Activated T-cell treated with anti-CD3 and anti-CD28 coated beads, Interleukin-2, amount 50 U/mL, for 24 hours (primary cell): ENCODE measurements at regions not wholly inside any gene's neighbourhood (a gene's known extent, or its start where the extent isn't known, plus 50 kb on each side); places are given as distances from the start of the nearest gene placed in this dataset.

Source experiments
- DNase-seq: peaks from one replicate; pipeline ENCODE4 v3.0.0-alpha.2; 2020
- H3K27ac Mint-ChIP-seq: 2 replicates; pipeline ENCODE4 v1.8.0; 2020; ENCODE audit warnings: mild to moderate bottlenecking, mixed read lengths
- H3K27me3 Mint-ChIP-seq: 2 replicates; pipeline ENCODE4 v1.8.0; 2020; ENCODE audit warnings: mixed read lengths
- H3K36me3 Mint-ChIP-seq: 2 replicates; pipeline ENCODE4 v1.8.0; 2020; ENCODE audit warnings: low read depth, mixed read lengths
- H3K4me1 Mint-ChIP-seq: 2 replicates; pipeline ENCODE4 v1.8.0; 2020; ENCODE audit warnings: low read depth, mixed read lengths
- H3K4me3 Mint-ChIP-seq: 2 replicates; pipeline ENCODE4 v1.8.0; 2020; ENCODE audit warnings: mild to moderate bottlenecking, moderate library complexity, mixed read lengths
- H3K9me3 Mint-ChIP-seq: 2 replicates; pipeline ENCODE4 v1.8.0; 2020; ENCODE audit warnings: mixed read lengths

GRCh38 chr12:127711108-127711507, 555.9 kb upstream of the TMEM132C start:
- Mint-ChIP-seq H3K9me3 (peaks cover 5% of the 10 kb centered on the region), H3K27ac (no peak overlapping the region), H3K4me3 (no peak overlapping the region), H3K4me1 (no peaks in the 10 kb centered on the region), H3K36me3 (no peaks in the 10 kb centered on the region), H3K27me3 (no peaks in the 10 kb centered on the region)
- no peak for DNase-seq

- no peaks in the 10 kb centered on the region for H3K27me3 Mint-ChIP-seq
- H3K4me1 Mint-ChIP-seq, result no peaks in the 10 kb centered on the region
- no peak for DNase-seq
- H3K27ac Mint-ChIP-seq, result no peak overlapping the region
- no peak overlapping the region for H3K4me3 Mint-ChIP-seq
- peaks cover 7% of the 10 kb centered on the region for H3K9me3 Mint-ChIP-seq
- H3K36me3 Mint-ChIP-seq, result no peaks in the 10 kb centered on the region
These were observed 554.4 kb upstream of the TMEM132C start for GRCh38 chr12:127712561-127712960.

GRCh38 chr12:127716166-127716565, 550.8 kb upstream of the TMEM132C start:
- peaks cover 6% of the 10 kb centered on the region for H3K9me3 Mint-ChIP-seq
- DNase-seq, result no peak
- H3K27me3 Mint-ChIP-seq, result no peaks in the 10 kb centered on the region
- H3K4me1 Mint-ChIP-seq, result no peaks in the 10 kb centered on the region
- no peak overlapping the region for H3K27ac Mint-ChIP-seq
- no peaks in the 10 kb centered on the region for H3K36me3 Mint-ChIP-seq
- no peak overlapping the region for H3K4me3 Mint-ChIP-seq

GRCh38 chr12:127717278-127717677, 549.7 kb upstream of the TMEM132C start:
- Mint-ChIP-seq H3K36me3 (no peaks in the 10 kb centered on the region), H3K4me1 (no peaks in the 10 kb centered on the region), H3K27ac (no peak overlapping the region), H3K9me3 (peaks cover 7% of the 10 kb centered on the region), H3K4me3 (no peak overlapping the region), H3K27me3 (no peaks in the 10 kb centered on the region)
- DNase-seq, result no peak

- Mint-ChIP-seq H3K27ac (no peak overlapping the region), H3K27me3 (no peaks in the 10 kb centered on the region), H3K9me3 (peaks cover 8% of the 10 kb centered on the region), H3K36me3 (no peaks in the 10 kb centered on the region), H3K4me1 (no peaks in the 10 kb centered on the region), H3K4me3 (no peak overlapping the region)
- DNase-seq, result no peak
These were observed 546.6 kb upstream of the TMEM132C start for GRCh38 chr12:127720334-127720733.

- no peak overlapping the region for H3K27ac Mint-ChIP-seq
- no peak overlapping the region for H3K4me3 Mint-ChIP-seq
- no peaks in the 10 kb centered on the region for H3K36me3 Mint-ChIP-seq
- H3K4me1 Mint-ChIP-seq, result no peaks in the 10 kb centered on the region
- no peaks in the 10 kb centered on the region for H3K27me3 Mint-ChIP-seq
- DNase-seq, result no peak
- H3K9me3 Mint-ChIP-seq, result peaks cover 6% of the 10 kb centered on the region
These were observed 544.4 kb upstream of the TMEM132C start for GRCh38 chr12:127722611-127723010.

GRCh38 chr12:127723251-127723650, 543.7 kb upstream of the TMEM132C start:
- no peak for DNase-seq
- H3K4me1 Mint-ChIP-seq, result no peaks in the 10 kb centered on the region
- H3K9me3 Mint-ChIP-seq, result peaks cover 6% of the 10 kb centered on the region
- no peaks in the 10 kb centered on the region for H3K36me3 Mint-ChIP-seq
- H3K27ac Mint-ChIP-seq, result no peak overlapping the region
- no peaks in the 10 kb centered on the region for H3K27me3 Mint-ChIP-seq
- H3K4me3 Mint-ChIP-seq, result no peak overlapping the region

GRCh38 chr12:127726671-127727315, 540.2 kb upstream of the TMEM132C start:
- Mint-ChIP-seq H3K27ac (no peak overlapping the region), H3K36me3 (no peaks in the 10 kb centered on the region), H3K4me1 (no peaks in the 10 kb centered on the region), H3K4me3 (no peak overlapping the region), H3K9me3 (peaks cover 10% of the 10 kb centered on the region), H3K27me3 (no peaks in the 10 kb centered on the region)
- no peak for DNase-seq

GRCh38 chr12:127728285-127728684, 538.7 kb upstream of the TMEM132C start:
- no peaks in the 10 kb centered on the region for H3K4me1 Mint-ChIP-seq
- H3K27me3 Mint-ChIP-seq, result no peaks in the 10 kb centered on the region
- H3K9me3 Mint-ChIP-seq, result peaks cover 10% of the 10 kb centered on the region
- no peak for DNase-seq
- no peak overlapping the region for H3K27ac Mint-ChIP-seq
- no peaks in the 10 kb centered on the region for H3K36me3 Mint-ChIP-seq
- no peak overlapping the region for H3K4me3 Mint-ChIP-seq

GRCh38 chr12:127728729-127729128, 538.2 kb upstream of the TMEM132C start:
- Mint-ChIP-seq H3K9me3 (peaks cover 12% of the 10 kb centered on the region), H3K4me1 (no peaks in the 10 kb centered on the region), H3K27me3 (no peaks in the 10 kb centered on the region), H3K27ac (no peak overlapping the region), H3K36me3 (no peaks in the 10 kb centered on the region), H3K4me3 (no peak overlapping the region)
- no peak for DNase-seq

- Mint-ChIP-seq H3K27me3 (no peaks in the 10 kb centered on the region), H3K9me3 (peaks cover 12% of the 10 kb centered on the region), H3K4me3 (no peak overlapping the region), H3K27ac (no peak overlapping the region), H3K36me3 (no peaks in the 10 kb centered on the region), H3K4me1 (no peaks in the 10 kb centered on the region)
- no peak for DNase-seq
These were observed 537.6 kb upstream of the TMEM132C start for GRCh38 chr12:127729381-127729780.

GRCh38 chr12:127731657-127732056, 535.3 kb upstream of the TMEM132C start:
- no peaks in the 10 kb centered on the region for H3K27me3 Mint-ChIP-seq
- H3K4me1 Mint-ChIP-seq, result no peaks in the 10 kb centered on the region
- DNase-seq, result no peak
- peaks cover 14% of the 10 kb centered on the region for H3K9me3 Mint-ChIP-seq
- H3K4me3 Mint-ChIP-seq, result no peak overlapping the region
- H3K36me3 Mint-ChIP-seq, result no peaks in the 10 kb centered on the region
- H3K27ac Mint-ChIP-seq, result no peak overlapping the region

- H3K4me1 Mint-ChIP-seq, result no peaks in the 10 kb centered on the region
- no peak overlapping the region for H3K4me3 Mint-ChIP-seq
- H3K27ac Mint-ChIP-seq, result no peak overlapping the region
- H3K36me3 Mint-ChIP-seq, result no peaks in the 10 kb centered on the region
- H3K9me3 Mint-ChIP-seq, result peaks cover 3% of the 10 kb centered on the region
- H3K27me3 Mint-ChIP-seq, result no peaks in the 10 kb centered on the region
- no peak for DNase-seq
These were observed 524.7 kb upstream of the TMEM132C start for GRCh38 chr12:127742231-127742630.

GRCh38 chr12:127745469-127746212, 521.3 kb upstream of the TMEM132C start:
- Mint-ChIP-seq H3K4me1 (no peaks in the 10 kb centered on the region), H3K9me3 (no peaks in the 10 kb centered on the region), H3K36me3 (no peaks in the 10 kb centered on the region), H3K4me3 (no peak overlapping the region), H3K27ac (no peak overlapping the region), H3K27me3 (no peaks in the 10 kb centered on the region)
- no peak for DNase-seq

GRCh38 chr12:127749416-127749815, 517.6 kb upstream of the TMEM132C start:
- Mint-ChIP-seq H3K27ac (no peak overlapping the region), H3K27me3 (no peaks in the 10 kb centered on the region), H3K36me3 (no peaks in the 10 kb centered on the region), H3K4me1 (no peaks in the 10 kb centered on the region), H3K4me3 (no peak overlapping the region), H3K9me3 (peaks cover 4% of the 10 kb centered on the region)
- no peak for DNase-seq
